ENCODE measurements at regions not wholly inside any gene's neighbourhood (a gene's known extent, or its start where the extent isn't known, plus 50 kb on each side); places are given as distances from the start of the nearest gene placed in this dataset.

- Mint-ChIP-seq H3K9me3 (peaks cover 0 to 8% of the 10 kb centered on the region in 2 donors), H3K36me3 (no peaks in the 10 kb centered on the region), H3K27ac (no peak overlapping the region)
- DNase-seq (ENCODE audit: low spot score in 2 of 2) (no peak), ATAC-seq (no peak)
Observed at GRCh38 chr2:59806486-59806885, 747.0 kb downstream of the BCL11A start.

- DNase-seq (ENCODE audit: low spot score in 2 of 2) (no peak), ATAC-seq (no peak)
- Mint-ChIP-seq H3K36me3 (no peaks in the 10 kb centered on the region), H3K9me3 (peaks cover 0 to 3% of the 10 kb centered on the region in 2 donors), H3K27ac (no peak overlapping the region)
Observed at GRCh38 chr2:59804732-59805131, 748.7 kb downstream of the BCL11A start.

GRCh38 chr2:59803586-59803985 is 749.9 kb downstream of the BCL11A start:
- ATAC-seq, result no peak

GRCh38 chr2:59798687-59799232 is 754.7 kb downstream of the BCL11A start:
- ATAC-seq, result no peak
- Mint-ChIP-seq H3K36me3 (no peaks in the 10 kb centered on the region), H3K27ac (no peak overlapping the region), H3K9me3 (peaks cover 0 to 4% of the 10 kb centered on the region in 2 donors)
- DNase-seq (ENCODE audit: low spot score in 2 of 2), result no peak

More at GRCh38 chr2:59803586-59803985, 749.9 kb downstream of the BCL11A start:
- H3K27ac Mint-ChIP-seq, result no peak overlapping the region
- peaks cover 0 to 3% of the 10 kb centered on the region in 2 donors for H3K9me3 Mint-ChIP-seq
- H3K36me3 Mint-ChIP-seq, result no peaks in the 10 kb centered on the region
- DNase-seq (ENCODE audit: low spot score in 2 of 2), result no peak

GRCh38 chr2:59791004-59791618 is 762.3 kb downstream of the BCL11A start:
- H3K9me3 Mint-ChIP-seq, result peaks cover 5 to 6% of the 10 kb centered on the region in 2 donors
- no peaks in the 10 kb centered on the region for H3K36me3 Mint-ChIP-seq
- DNase-seq (ENCODE audit: low spot score in 2 of 2) (no peak), ATAC-seq (no peak)
- H3K27ac Mint-ChIP-seq, result no peak overlapping the region

GRCh38 chr2:59790186-59791003 is 763.1 kb downstream of the BCL11A start:
- Mint-ChIP-seq H3K36me3 (no peaks in the 10 kb centered on the region), H3K27ac (no peak overlapping the region), H3K9me3 (peaks cover 5 to 6% of the 10 kb centered on the region in 2 donors)
- ATAC-seq (no peak), DNase-seq (ENCODE audit: low spot score in 2 of 2) (no peak)

GRCh38 chr2:59789523-59789922 is 763.9 kb downstream of the BCL11A start:
- DNase-seq (ENCODE audit: low spot score in 2 of 2) (no peak), ATAC-seq (no peak)
- Mint-ChIP-seq H3K9me3 (peaks cover 5 to 6% of the 10 kb centered on the region in 2 donors), H3K27ac (no peak overlapping the region), H3K36me3 (no peaks in the 10 kb centered on the region)

GRCh38 chr2:59787095-59787494 is 766.4 kb downstream of the BCL11A start:
- Mint-ChIP-seq H3K36me3 (no peaks in the 10 kb centered on the region), H3K9me3 (no peaks in the 10 kb centered on the region), H3K27ac (no peak overlapping the region)
- DNase-seq (ENCODE audit: low spot score in 2 of 2), result no peak
- no peak for ATAC-seq

- DNase-seq (ENCODE audit: low spot score in 2 of 2) (no peak), ATAC-seq (no peak)
- Mint-ChIP-seq H3K36me3 (no peaks in the 10 kb centered on the region), H3K27ac (no peak overlapping the region), H3K9me3 (no peaks in the 10 kb centered on the region)
Observed at GRCh38 chr2:59786684-59787083, 766.8 kb downstream of the BCL11A start.

- DNase-seq (ENCODE audit: low spot score in 2 of 2) (no peak), ATAC-seq (no peak)
- H3K9me3 Mint-ChIP-seq, result no peaks in the 10 kb centered on the region
- no peak overlapping the region for H3K27ac Mint-ChIP-seq
- no peaks in the 10 kb centered on the region for H3K36me3 Mint-ChIP-seq
Observed at GRCh38 chr2:59779571-59779970, 773.9 kb downstream of the BCL11A start.

GRCh38 chr2:59777120-59777519 is 776.3 kb downstream of the BCL11A start:
- no peak overlapping the region for H3K27ac Mint-ChIP-seq
- H3K36me3 Mint-ChIP-seq, result no peaks in the 10 kb centered on the region
- ATAC-seq, result no peak
- no peak for DNase-seq (ENCODE audit: low spot score in 2 of 2)
- no peaks in the 10 kb centered on the region for H3K9me3 Mint-ChIP-seq

- no peak for ATAC-seq
- no peak for DNase-seq (ENCODE audit: low spot score in 2 of 2)
- Mint-ChIP-seq H3K27ac (no peak overlapping the region), H3K9me3 (no peaks in the 10 kb centered on the region), H3K36me3 (no peaks in the 10 kb centered on the region)
Observed at GRCh38 chr2:59776726-59777008, 776.8 kb downstream of the BCL11A start.

GRCh38 chr2:59774821-59775433 is 778.5 kb downstream of the BCL11A start:
- H3K36me3 Mint-ChIP-seq, result no peaks in the 10 kb centered on the region
- DNase-seq (ENCODE audit: low spot score in 2 of 2), result no peak
- H3K27ac Mint-ChIP-seq, result no peak overlapping the region
- no peak for ATAC-seq
- no peaks in the 10 kb centered on the region for H3K9me3 Mint-ChIP-seq

- no peaks in the 10 kb centered on the region for H3K36me3 Mint-ChIP-seq
- no peak overlapping the region for H3K27ac Mint-ChIP-seq
- ATAC-seq (no peak), DNase-seq (ENCODE audit: low spot score in 2 of 2) (no peak)
- H3K9me3 Mint-ChIP-seq, result no peaks in the 10 kb centered on the region
Observed at GRCh38 chr2:59770651-59771050, 782.8 kb downstream of the BCL11A start.

GRCh38 chr2:59761966-59762365 is 791.5 kb downstream of the BCL11A start:
- ATAC-seq (no peak), DNase-seq (ENCODE audit: low spot score in 2 of 2) (no peak)
- Mint-ChIP-seq H3K27ac (no peak overlapping the region), H3K9me3 (no peaks in the 10 kb centered on the region), H3K36me3 (no peaks in the 10 kb centered on the region)

GRCh38 chr2:59756150-59756549 is 797.3 kb downstream of the BCL11A start:
- DNase-seq (ENCODE audit: low spot score in 2 of 2), result no peak
- H3K27ac Mint-ChIP-seq, result no peak overlapping the region

GRCh38 chr2:59754011-59754735 is 799.3 kb downstream of the BCL11A start:
- Mint-ChIP-seq H3K27ac (no peak overlapping the region), H3K36me3 (no peaks in the 10 kb centered on the region), H3K9me3 (no peaks in the 10 kb centered on the region)
- DNase-seq (ENCODE audit: low spot score in 2 of 2) (no peak), ATAC-seq (no peak)

More at GRCh38 chr2:59756150-59756549, 797.3 kb downstream of the BCL11A start:
- H3K9me3 Mint-ChIP-seq, result no peaks in the 10 kb centered on the region
- no peak for ATAC-seq
- no peaks in the 10 kb centered on the region for H3K36me3 Mint-ChIP-seq
